Activated naive CD8-positive, alpha-beta T cell treated with anti-CD3 and anti-CD28 coated beads for 36 hours (primary cell): ENCODE measurements at regions not wholly inside any gene's neighbourhood (a gene's known extent, or its start where the extent isn't known, plus 50 kb on each side); places are given as distances from the start of the nearest gene placed in this dataset.

Source experiments
- DNase-seq: peaks from one replicate; pipeline ENCODE4 v3.0.0; 2021
- H3K27ac Mint-ChIP-seq: one replicate; pipeline ENCODE4 v1.8.0; 2022; ENCODE audit warnings: mild to moderate bottlenecking, moderate library complexity, mixed read lengths
- H3K27me3 Mint-ChIP-seq: one replicate; pipeline ENCODE4 v1.8.0; 2022; ENCODE audit warnings: mild to moderate bottlenecking, mixed read lengths
- H3K36me3 Mint-ChIP-seq: one replicate; pipeline ENCODE4 v1.8.0; 2021; ENCODE audit warnings: mild to moderate bottlenecking, mixed read lengths
- H3K4me1 Mint-ChIP-seq: one replicate; pipeline ENCODE4 v1.8.0; 2021; ENCODE audit warnings: mixed read lengths
- H3K4me3 Mint-ChIP-seq: one replicate; pipeline ENCODE4 v1.8.0; 2022; ENCODE audit warnings: mild to moderate bottlenecking, moderate library complexity, mixed read lengths
- H3K9me3 Mint-ChIP-seq: one replicate; pipeline ENCODE4 v1.8.0; 2022; ENCODE audit warnings: mixed read lengths

- no peak overlapping the region for H3K27ac Mint-ChIP-seq
- no peaks in the 10 kb centered on the region for H3K4me1 Mint-ChIP-seq
- H3K36me3 Mint-ChIP-seq = no peaks in the 10 kb centered on the region
These were observed 391.7 kb downstream of the METTL4 start for GRCh38 chr18:2179498-2180183.

GRCh38 chr18:2180586-2180985 lies 390.7 kb downstream of the METTL4 start:
- Mint-ChIP-seq H3K36me3 (no peaks in the 10 kb centered on the region), H3K9me3 (no peaks in the 10 kb centered on the region), H3K4me1 (no peaks in the 10 kb centered on the region), H3K27me3 (peaks cover 4% of the 10 kb centered on the region), H3K4me3 (no peak overlapping the region), H3K27ac (no peak overlapping the region)
- no peak for DNase-seq

More at GRCh38 chr18:2179498-2180183, 391.7 kb downstream of the METTL4 start:
- Mint-ChIP-seq H3K27me3 (peaks cover 4% of the 10 kb centered on the region), H3K9me3 (no peaks in the 10 kb centered on the region), H3K4me3 (no peak overlapping the region)
- DNase-seq = no peak

GRCh38 chr18:2183432-2183831 lies 387.9 kb downstream of the METTL4 start:
- Mint-ChIP-seq H3K4me1 (no peaks in the 10 kb centered on the region), H3K27ac (no peak overlapping the region), H3K36me3 (no peaks in the 10 kb centered on the region), H3K4me3 (no peak overlapping the region), H3K9me3 (no peaks in the 10 kb centered on the region), H3K27me3 (peaks cover 4% of the 10 kb centered on the region)
- DNase-seq = no peak

GRCh38 chr18:2186967-2187366 lies 384.3 kb downstream of the METTL4 start:
- no peaks in the 10 kb centered on the region for H3K9me3 Mint-ChIP-seq
- peaks cover 4% of the 10 kb centered on the region for H3K27me3 Mint-ChIP-seq
- no peaks in the 10 kb centered on the region for H3K36me3 Mint-ChIP-seq
- no peaks in the 10 kb centered on the region for H3K4me1 Mint-ChIP-seq
- no peak for DNase-seq
- no peak overlapping the region for H3K4me3 Mint-ChIP-seq
- H3K27ac Mint-ChIP-seq = no peak overlapping the region

GRCh38 chr18:2188258-2188657 lies 383.0 kb downstream of the METTL4 start:
- Mint-ChIP-seq H3K27me3 (peaks cover 3% of the 10 kb centered on the region), H3K27ac (no peak overlapping the region)

GRCh38 chr18:2191180-2191790 lies 380.0 kb downstream of the METTL4 start:
- H3K4me1 Mint-ChIP-seq = no peaks in the 10 kb centered on the region
- no peak for DNase-seq
- peaks cover 3% of the 10 kb centered on the region for H3K9me3 Mint-ChIP-seq
- no peaks in the 10 kb centered on the region for H3K27me3 Mint-ChIP-seq
- no peak overlapping the region for H3K27ac Mint-ChIP-seq
- H3K36me3 Mint-ChIP-seq = no peaks in the 10 kb centered on the region
- H3K4me3 Mint-ChIP-seq = no peak overlapping the region

More at GRCh38 chr18:2188258-2188657, 383.0 kb downstream of the METTL4 start:
- H3K4me3 Mint-ChIP-seq = no peak overlapping the region
- no peaks in the 10 kb centered on the region for H3K36me3 Mint-ChIP-seq
- DNase-seq = no peak
- no peaks in the 10 kb centered on the region for H3K9me3 Mint-ChIP-seq
- H3K4me1 Mint-ChIP-seq = no peaks in the 10 kb centered on the region

- H3K27ac Mint-ChIP-seq = no peak overlapping the region
- H3K4me3 Mint-ChIP-seq = no peak overlapping the region
- no peak for DNase-seq
- H3K4me1 Mint-ChIP-seq = no peaks in the 10 kb centered on the region
- H3K27me3 Mint-ChIP-seq = peaks cover 2% of the 10 kb centered on the region
- H3K9me3 Mint-ChIP-seq = peaks cover 3% of the 10 kb centered on the region
- no peaks in the 10 kb centered on the region for H3K36me3 Mint-ChIP-seq
These were observed 378.7 kb downstream of the METTL4 start for GRCh38 chr18:2192562-2192961.

GRCh38 chr18:2197946-2198345 lies 373.4 kb downstream of the METTL4 start:
- Mint-ChIP-seq H3K4me3 (no peak overlapping the region), H3K27me3 (peaks cover 6% of the 10 kb centered on the region), H3K4me1 (no peaks in the 10 kb centered on the region), H3K27ac (no peak overlapping the region), H3K9me3 (peaks cover 3% of the 10 kb centered on the region), H3K36me3 (no peaks in the 10 kb centered on the region)
- DNase-seq = no peak

GRCh38 chr18:2199060-2199459 lies 372.2 kb downstream of the METTL4 start:
- Mint-ChIP-seq H3K9me3 (no peaks in the 10 kb centered on the region), H3K27ac (no peak overlapping the region), H3K27me3 (peaks cover 6% of the 10 kb centered on the region), H3K4me1 (no peaks in the 10 kb centered on the region), H3K4me3 (no peak overlapping the region), H3K36me3 (no peaks in the 10 kb centered on the region)
- DNase-seq = no peak

GRCh38 chr18:2201036-2201600 lies 370.2 kb downstream of the METTL4 start:
- Mint-ChIP-seq H3K36me3 (no peaks in the 10 kb centered on the region), H3K4me3 (no peak overlapping the region), H3K27ac (no peak overlapping the region), H3K9me3 (no peaks in the 10 kb centered on the region), H3K27me3 (peaks cover 6% of the 10 kb centered on the region), H3K4me1 (no peaks in the 10 kb centered on the region)
- DNase-seq = no peak

- Mint-ChIP-seq H3K36me3 (no peaks in the 10 kb centered on the region), H3K27ac (no peak overlapping the region), H3K27me3 (no peaks in the 10 kb centered on the region), H3K4me3 (no peak overlapping the region), H3K4me1 (no peaks in the 10 kb centered on the region), H3K9me3 (no peaks in the 10 kb centered on the region)
- DNase-seq = no peak
These were observed 366.6 kb downstream of the METTL4 start for GRCh38 chr18:2204736-2205135.

- H3K4me3 Mint-ChIP-seq = no peak overlapping the region
- H3K4me1 Mint-ChIP-seq = no peaks in the 10 kb centered on the region
- no peaks in the 10 kb centered on the region for H3K9me3 Mint-ChIP-seq
- no peaks in the 10 kb centered on the region for H3K36me3 Mint-ChIP-seq
- H3K27me3 Mint-ChIP-seq = peaks cover under 1% of the 10 kb centered on the region
- no peak for DNase-seq
- H3K27ac Mint-ChIP-seq = no peak overlapping the region
These were observed 364.0 kb downstream of the METTL4 start for GRCh38 chr18:2207294-2207693.

GRCh38 chr18:2212598-2213205 lies 358.6 kb downstream of the METTL4 start:
- no peak for DNase-seq
- H3K27ac Mint-ChIP-seq = no peak overlapping the region

GRCh38 chr18:2213905-2214304 lies 357.4 kb downstream of the METTL4 start:
- H3K36me3 Mint-ChIP-seq = no peaks in the 10 kb centered on the region
- no peak overlapping the region for H3K27ac Mint-ChIP-seq
- H3K4me1 Mint-ChIP-seq = no peaks in the 10 kb centered on the region
- peaks cover 6% of the 10 kb centered on the region for H3K9me3 Mint-ChIP-seq
- H3K4me3 Mint-ChIP-seq = no peak overlapping the region
- peaks cover 24% of the 10 kb centered on the region for H3K27me3 Mint-ChIP-seq
- DNase-seq = no peak

More at GRCh38 chr18:2212598-2213205, 358.6 kb downstream of the METTL4 start:
- no peaks in the 10 kb centered on the region for H3K36me3 Mint-ChIP-seq
- no peak overlapping the region for H3K4me3 Mint-ChIP-seq
- H3K4me1 Mint-ChIP-seq = no peaks in the 10 kb centered on the region
- H3K27me3 Mint-ChIP-seq = peaks cover 16% of the 10 kb centered on the region
- H3K9me3 Mint-ChIP-seq = peaks cover 6% of the 10 kb centered on the region

- Mint-ChIP-seq H3K4me3 (no peak overlapping the region), H3K36me3 (no peaks in the 10 kb centered on the region), H3K27me3 (peaks cover 24% of the 10 kb centered on the region), H3K4me1 (no peaks in the 10 kb centered on the region), H3K27ac (no peak overlapping the region), H3K9me3 (peaks cover 6% of the 10 kb centered on the region)
- no peak for DNase-seq
These were observed 353.9 kb downstream of the METTL4 start for GRCh38 chr18:2217356-2217755.
